Kasumi-1 (cell line): ENCODE measurements at regions not wholly inside any gene's neighbourhood (a gene's known extent, or its start where the extent isn't known, plus 50 kb on each side); places are given as distances from the start of the nearest gene placed in this dataset.

ENCODE experiments used
- DNase-seq, 2 experiments: peaks; one replicate each; lab custom pipeline; 2025; lab: John Stamatoyannopoulos, UW

DNA sequence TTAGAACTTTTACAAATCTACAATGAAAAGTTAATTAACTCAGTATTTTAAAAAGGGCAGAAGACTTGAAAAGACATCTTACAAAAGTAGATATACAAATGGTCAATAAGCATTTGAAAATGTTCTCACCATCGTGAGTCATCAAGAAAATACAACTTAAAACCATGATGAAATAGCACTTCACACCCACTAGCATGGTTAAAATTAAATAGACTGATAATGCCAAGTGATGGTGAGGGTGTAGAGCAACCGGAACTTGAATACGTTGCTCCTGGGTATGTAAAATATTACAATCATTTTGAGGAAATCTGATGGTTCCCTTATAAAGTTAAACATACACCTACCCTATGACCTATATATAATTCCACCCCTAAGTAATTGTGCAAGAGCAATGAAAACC, 319.8 kb upstream of the UMPS start:
- DNase-seq, result no peak

DNA sequence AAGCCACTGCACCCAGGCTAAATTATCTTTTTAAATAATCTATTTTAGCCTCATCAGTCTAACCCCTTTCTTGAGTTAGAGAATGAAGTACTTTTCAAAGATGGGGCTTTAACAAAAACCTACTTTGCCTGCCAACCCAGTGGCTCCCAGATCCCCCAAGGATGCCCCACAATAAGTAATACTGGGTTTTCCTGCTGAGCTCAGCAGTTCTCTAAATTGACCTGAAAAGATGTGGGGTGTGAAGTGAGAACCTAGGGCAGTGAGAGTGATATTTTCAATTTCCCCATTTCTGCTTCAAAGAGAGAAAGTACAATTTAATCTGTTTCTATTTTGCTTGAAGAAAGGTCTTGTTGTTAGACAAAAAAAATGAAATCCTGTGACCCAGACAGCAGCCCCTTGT, 318.5 kb upstream of the UMPS start:
- DNase-seq, result no peak

DNA sequence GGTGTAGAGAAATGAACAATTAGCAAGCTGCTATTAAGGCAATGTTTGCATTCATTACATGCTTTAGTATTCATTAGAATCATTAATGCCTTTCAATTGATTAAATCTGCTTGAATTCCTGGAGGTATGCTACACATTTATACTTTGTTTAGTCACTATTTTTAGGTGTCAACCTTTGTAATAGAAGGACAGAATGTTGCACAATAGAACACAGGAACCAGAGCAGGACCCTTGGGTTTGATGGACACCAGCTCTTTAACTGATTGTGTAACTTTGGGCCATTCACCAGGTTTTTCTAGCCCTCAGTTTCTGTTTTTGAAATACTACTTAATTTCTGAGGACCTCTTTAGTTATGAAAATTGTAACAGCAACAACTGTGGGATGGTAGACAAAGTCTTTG, 317.6 kb upstream of the UMPS start:
- no peak for DNase-seq

DNA sequence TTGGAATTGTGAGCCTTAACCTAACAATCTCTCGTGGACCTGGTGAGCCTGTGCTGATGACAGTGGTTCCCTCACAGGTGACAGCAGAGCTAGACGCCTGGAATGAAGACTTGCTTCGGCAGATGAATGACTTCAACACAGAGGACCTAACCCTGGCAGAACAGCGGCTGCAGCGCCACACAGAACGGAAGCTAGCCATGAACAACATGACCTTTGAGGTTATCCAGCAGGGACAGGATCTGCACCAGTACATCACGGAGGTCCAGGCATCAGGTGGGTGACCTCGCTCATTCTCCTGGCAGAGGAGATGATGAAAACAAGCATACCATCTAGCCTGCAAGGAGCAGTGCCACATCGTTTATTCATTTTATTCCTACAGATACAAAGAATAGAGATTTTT, 316.9 kb upstream of the UMPS start:
- DNase-seq, result no peak

DNA sequence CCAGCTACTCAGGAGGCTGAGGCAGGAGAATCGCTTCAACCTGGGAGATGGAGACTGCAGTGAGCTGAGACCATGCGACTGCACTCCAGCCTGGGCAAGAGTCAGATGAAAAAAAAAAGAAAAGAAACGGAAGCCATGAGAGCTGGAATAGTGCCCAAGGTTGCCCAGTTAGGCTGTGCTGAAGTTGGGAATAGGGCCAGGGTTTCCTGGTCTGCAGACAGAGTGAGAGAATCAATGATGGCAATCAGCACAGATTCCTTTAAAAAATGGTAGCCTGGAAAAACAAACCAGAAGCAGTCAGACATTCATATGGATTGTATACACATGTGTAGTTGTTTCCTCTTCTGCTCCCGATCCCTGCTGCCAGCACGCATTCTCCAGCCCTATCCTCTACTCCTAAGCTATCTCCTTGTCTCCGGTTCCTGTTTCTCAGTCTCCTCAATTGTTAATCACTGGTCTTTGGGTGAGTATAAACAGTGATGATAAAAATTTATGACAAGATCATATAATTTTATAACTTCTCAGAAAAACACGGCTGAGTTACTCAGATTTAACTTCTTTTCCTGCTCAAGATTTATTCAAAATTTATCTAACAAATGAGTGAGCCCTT, 316.2 kb upstream of the UMPS start:
- DNase-seq, result no peak

DNA sequence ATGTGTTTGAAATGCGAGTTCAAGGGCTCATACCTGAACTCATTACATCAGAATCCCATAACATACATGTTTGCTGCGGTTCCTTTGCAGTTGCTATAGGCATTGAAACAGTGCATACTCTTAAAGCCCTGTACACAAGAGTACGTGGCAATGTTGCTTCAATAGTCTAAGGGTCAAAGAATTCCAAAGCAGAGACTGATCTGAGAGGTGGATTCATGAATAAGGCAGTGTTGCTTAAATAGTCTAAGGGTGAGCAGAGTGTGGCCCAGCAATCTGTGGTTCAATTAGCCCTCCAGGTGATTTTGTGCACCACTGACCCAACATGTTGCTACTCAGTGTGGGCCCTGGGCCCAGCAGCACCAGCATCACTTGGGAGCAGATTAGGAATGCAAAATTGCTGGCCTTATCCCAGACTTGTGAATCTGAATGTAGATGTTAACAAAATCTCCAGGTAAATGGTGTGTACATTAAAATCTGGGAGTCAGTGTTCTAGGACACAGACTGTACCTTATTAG, 314.7 kb upstream of the UMPS start:
- no peak for DNase-seq

DNA sequence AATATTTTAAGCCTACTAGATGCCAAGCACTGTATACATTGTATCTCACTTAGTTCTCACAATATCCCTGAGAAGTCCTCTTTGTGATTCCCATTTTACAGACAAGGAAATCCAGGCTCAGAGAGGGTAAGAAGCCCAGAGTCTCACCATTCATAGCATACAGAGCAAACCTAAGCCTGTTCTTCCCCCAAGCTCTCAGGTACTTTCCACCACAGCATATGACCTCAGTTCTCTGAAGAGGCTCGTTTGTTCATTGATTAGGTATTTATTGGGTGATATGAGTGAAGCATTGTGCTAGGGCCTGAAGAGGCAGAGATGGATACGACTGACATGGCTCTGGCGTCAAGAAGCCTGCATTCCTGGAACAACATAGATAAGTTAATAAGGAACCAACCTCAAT, 310.9 kb upstream of the UMPS start:
- no peak for DNase-seq

DNA sequence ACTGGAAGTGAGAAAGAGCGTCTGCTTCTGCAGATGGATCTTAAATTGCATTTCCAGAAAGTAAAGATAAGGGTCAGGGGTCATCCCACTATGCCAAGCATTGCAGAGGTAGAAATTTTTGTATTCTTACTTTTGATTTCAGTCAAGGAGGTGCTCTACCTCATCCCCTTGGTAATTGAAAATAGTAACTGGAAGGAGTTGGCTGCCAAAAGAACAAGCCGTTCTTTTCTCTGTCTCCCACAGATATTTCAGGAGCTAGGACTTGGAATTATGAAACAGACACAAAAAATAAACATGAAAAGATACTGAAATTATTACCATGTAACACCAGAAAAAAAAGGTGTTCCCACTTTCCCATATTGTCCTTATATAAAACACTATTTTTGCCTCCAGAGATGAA, 309.9 kb upstream of the UMPS start:
- no peak for DNase-seq

DNA sequence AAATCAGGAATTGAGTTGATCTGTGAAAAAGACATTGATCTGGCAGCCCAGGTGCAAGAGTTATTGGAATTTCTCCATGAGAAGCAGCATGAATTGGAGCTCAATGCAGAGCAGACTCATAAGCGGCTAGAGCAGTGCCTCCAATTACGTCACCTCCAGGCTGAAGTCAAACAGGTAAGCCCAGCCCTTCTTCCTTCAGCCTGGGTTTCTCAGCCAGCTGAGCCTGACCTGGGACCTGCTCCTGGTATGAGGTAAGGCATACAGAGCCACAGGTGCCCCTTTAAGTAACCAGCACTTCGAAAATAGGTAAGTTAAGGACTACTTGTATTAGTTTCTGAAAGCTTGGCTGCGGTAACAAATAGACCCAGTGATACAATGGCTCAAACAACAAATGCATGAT, 307.4 kb upstream of the UMPS start:
- DNase-seq, result no peak

DNA sequence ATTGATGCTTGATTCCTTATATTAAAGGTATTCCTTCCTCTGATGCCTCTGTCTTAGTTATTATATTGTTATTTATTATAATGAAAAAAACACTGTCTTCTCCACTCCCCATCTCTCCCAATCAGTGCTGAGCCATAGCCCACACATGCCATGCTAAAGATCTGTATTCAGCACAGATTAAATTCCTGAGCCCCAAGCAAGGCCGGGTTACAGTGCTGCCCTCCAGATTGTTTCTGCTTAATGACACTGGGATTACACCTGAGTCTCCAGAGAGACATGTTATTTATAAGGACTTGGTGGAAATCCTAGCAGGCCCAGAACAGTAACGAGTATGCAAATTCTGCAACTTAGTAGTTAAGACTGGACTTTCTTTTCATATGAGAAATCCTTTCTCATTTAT, 305.9 kb upstream of the UMPS start:
- DNase-seq, result no peak

DNA sequence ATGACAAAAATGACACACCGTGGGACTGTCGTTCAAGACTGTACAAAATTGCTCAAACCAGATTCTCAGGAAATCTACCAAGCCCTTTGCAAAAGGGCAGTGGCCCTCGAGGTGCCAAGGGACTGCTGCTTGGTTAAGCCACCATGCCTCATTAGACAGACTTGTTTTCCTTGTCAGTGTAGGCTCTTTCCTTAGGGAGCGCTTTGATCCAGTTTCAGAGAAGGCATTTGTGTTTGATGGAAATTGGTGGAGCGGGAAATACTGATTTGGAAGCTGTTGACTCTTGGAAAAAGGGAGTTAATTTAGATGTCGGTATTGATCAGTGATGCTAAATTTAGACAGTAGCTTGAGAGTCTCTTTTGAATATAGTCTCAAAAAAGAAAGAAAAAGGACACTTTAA, 304.3 kb upstream of the UMPS start:
- DNase-seq, result no peak

DNA sequence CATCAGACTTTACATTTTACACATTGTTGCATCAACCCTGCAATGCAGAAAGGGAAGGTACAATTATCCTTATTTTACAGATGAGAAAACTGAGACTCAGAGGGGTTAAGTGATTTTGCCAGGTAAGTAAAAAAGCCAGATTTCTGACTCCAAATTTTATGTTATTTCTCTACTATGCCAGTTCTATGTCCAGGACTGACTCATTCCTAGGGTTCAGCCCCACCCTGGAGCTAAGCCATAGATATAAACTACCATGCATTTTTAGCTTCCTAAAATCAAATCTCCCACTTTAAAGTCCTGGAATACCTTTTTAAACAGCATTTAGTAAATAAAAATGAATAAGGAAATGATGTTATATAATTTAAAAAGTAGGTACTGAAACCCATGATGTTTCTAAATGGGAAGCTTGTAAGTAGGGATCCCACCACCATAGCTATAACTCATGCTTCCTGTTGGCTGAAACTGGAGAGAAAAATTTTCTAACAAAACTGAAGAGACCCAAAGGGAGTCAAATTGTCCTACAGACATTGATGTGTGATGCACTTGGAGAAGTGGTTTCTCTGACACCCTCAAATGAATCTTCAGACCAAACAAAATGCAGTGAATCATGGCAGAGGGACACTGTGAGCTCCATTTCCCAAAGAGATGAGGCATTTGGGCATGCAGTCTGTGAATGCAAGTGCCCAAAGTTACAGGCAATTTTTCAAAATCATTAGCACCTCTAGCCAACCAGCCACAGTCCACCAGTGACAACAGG, 301.7 kb upstream of the UMPS start:
- no peak for DNase-seq

DNA sequence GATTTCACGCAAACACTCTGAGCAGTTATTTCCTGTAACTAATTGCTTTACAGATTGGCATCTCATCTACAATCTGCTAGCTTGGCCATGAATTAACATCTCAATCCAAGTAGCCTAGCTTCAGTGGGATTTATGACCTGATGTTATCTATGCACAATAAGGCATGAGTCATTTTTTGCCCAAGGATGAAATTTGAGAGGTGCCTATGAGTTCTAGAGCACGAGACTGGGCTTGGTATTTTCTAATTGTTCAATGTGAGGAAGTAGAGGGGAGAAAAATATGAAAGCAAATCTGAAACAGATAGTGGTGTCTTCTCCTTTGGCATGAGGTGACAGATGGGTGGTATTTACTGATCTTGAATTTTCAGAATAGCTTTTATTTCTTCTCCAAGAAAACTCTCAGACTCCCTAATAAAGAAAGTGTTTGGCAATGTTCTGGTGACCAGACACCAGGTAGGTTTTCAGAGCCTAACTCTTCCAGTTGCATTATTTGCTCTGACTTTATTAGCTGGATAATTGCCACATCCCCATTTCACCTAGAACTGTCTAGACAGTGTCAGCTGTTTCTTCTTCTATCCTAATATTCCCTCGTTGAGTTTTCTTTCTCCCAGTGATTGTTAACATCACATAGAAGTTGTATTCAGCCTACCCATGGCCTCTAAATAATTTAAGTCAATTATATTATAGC, 301.0 kb upstream of the UMPS start:
- DNase-seq, result no peak

DNA sequence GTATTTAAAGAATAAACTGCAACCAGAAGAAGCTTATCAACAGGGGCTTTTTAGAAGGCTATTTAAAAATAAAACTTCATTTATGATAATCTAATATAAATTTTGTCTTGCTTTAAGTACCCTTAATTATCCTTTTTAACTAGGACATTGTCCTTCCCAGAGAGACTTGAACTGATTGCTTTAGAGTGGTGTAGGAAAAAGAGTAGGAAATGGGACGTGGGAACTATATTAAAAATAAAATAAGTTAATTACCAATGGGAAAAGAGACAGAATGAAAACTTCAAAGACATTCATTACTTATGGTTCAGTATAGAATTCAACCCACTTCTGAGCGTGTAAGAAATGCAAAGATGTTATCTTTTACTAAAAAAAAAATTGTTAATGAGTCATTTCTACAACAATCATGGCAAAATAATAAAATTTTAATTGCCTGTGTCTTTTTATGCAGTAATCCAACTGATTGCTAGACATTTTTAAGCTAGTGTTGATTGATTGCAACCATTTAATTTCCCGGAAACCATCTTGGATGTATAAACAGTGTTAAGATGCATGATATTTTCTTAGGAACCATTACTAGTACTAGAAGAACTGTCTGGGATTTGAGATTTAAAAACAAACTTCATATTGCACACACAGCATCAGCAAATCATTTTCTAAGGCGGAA, 298.8 kb upstream of the UMPS start:
- no peak for DNase-seq

DNA sequence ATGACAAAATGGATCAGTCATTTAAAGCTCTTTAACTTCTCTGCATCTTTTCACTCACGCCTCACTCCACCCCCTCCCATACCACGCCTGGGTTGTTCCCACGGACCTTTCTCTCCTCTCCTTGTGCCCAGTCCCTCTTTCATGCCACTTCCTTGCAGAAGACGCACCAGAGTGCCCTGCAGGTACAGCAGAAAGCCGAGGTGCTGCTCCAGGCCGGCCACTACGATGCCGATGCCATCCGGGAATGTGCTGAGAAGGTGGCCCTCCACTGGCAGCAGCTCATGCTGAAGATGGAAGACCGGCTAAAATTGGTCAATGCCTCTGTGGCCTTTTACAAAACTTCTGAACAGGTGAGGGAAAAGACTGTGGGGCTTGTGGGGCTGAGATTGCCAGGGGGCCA, 296.1 kb upstream of the UMPS start:
- DNase-seq, result no peak

DNA sequence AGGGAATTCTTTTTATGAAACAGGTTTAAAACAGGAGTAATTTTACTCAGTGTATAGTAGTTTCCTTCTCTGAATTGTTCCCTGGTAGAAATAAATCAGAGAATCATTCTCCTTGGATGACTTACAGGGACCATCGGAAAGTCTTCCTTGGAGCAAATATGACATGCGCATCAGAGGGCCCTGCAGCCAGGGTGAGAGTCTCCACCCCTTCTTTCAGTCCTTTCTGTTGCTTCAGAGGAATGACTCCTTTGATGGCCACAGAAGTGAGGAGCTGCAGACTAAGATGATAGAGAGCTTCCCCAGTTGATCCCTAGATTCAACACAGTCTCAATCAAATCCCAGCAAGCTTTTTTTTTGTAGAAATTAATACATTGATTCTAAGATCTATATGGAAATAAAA, 294.8 kb upstream of the UMPS start:
- no peak for DNase-seq

DNA sequence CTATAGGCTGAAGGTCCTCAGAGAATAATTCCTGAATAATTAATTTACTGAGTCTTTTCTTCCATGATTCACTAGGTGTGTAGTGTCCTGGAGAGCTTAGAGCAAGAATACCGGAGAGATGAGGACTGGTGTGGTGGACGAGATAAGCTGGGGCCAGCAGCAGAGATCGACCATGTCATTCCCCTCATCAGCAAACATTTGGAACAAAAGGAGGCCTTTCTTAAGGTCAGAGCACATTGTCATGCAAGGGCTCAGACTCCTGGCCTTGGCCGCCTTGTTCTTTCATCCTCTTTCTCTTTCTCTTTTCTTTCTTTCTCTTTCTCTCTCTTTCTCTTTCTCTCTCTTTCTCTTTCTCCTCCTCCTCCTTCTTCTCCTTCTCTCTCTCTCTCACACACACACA, 291.4 kb upstream of the UMPS start:
- no peak for DNase-seq

DNA sequence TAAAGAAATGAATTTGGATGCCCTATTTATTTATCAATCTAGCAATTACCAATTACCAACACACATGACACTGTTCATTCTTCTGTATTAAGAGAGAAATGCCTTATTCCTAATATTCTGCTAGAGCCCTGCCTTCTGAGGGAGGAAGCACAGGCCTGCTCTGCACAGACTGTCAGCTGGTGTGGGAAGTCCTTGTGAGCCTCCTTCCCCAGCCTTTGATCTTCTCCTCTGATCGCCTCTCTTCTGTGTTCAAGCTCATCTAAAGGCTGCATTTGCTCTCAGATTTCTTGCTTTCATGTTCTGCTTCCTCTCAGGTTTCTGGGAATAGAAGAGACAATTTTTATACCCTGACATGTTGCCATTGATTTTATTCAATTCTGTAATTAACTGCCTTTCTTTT, 290.6 kb upstream of the UMPS start:
- DNase-seq, result no peak

DNA sequence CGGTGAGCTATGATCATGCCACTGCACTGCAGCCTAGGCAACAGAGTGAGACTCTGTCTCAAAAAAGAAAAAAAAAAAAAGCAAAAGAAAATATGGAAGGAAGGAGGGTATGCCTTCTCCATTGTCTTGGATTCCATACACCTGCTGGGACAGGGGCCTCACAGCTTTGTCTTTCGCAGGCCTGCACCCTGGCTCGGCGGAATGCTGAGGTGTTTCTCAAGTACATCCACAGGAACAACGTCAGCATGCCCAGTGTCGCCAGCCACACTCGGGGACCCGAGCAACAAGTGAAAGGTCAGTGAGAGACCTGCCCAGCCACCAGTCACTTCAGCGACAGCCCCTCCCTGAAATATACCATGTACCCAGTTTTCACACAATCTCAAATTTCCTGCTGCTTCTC, 288.5 kb upstream of the UMPS start:
- DNase-seq, result no peak

DNA sequence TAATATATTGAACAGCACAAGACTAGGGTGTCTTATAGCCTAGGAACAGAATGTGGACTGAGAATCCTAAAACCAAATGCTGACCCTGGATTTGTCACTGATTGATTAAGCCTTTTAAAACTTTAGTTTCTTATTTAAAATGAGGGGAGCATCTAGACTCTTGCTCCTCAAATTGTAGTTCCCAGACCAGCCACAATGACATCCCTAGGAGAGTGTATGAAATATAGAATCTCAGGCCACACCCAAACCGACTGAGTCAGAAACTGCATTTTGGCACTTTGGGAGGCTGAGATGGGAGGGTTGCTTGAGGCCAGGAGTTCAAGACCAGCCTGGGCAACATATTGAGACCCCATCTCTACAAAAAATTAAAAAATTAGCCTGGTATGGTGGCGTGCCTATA, 287.8 kb upstream of the UMPS start:
- no peak for DNase-seq

DNA sequence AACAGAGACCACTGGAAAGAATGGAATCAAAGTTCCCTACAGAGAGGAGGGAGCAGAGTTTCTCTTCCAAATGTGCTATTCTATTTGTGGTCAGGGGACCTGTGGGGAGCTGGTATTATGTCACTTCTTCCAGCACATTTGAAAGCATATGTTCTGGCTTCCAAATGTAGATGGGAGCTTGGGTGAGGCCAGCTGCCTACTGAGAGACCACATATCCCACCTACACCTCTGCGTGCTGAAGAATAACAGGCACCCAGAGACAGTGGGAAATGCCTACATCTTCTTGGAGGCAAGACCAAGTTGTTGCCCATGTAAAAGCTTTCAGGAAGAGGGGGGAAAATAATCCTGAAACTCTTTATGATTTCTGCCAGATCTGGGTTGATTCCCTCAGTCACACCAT, 286.8 kb upstream of the UMPS start:
- no peak for DNase-seq

DNA sequence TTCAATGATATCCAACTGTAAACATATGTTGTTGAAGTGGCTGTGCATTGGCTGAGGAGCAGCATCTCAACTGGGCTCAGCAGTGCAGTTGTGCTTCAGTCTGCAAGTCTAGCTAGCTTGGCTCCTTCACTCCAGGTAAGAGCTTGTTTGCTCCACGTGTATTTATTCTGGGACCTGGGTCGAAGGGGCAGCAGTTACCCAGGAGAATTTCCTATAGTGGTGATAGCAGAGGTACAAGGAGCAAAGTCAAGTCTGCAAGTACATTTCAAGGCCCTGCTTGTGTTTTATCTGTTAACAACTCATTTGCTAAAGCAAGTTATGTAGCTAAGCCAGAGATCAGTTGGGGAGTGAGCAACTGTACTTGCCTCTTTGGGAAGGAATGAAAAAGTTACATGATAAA, 286.2 kb upstream of the UMPS start:
- DNase-seq, result no peak

DNA sequence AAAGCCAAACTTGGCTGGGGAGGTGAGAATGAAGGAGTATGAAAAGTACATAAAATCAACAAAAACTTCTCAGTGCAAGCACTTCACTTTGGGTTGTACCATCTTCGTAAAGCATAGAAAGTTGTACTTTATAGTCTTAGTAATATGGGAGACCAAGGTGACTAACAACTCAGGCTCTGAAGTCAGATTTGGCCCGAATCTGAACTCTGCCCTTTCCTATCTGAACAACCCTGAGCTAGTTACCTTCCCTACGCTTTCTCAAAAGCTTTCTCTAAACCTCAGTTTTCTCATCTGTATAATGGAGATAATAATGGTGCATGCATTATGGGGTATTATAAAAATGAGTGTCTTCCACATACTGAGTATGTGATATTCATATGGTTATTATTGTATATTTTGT, 285.4 kb upstream of the UMPS start:
- no peak for DNase-seq
